Endometrium (tissue), 2 donors: ENCODE measurements at regions not wholly inside any gene's neighbourhood (a gene's known extent, or its start where the extent isn't known, plus 50 kb on each side); places are given as distances from the start of the nearest gene placed in this dataset.
"Not testable (repeated sequence)": the region's sequence is repeated elsewhere in the genome, so short reads cannot be mapped to it uniquely, and the experiment has no call there.

Source experiments
- FAIRE-seq: peaks from 2 replicates; lab custom pipeline; 2012; peaks lifted over from hg19 to GRCh38; lab: Jason Lieb, UNC
- donor health status: control.
- donor health status: control.

- FAIRE-seq: no peak
Measured at GRCh38 chr10:28859791-28860190, 182.5 kb downstream of the BAMBI start.

- no peak for FAIRE-seq
Measured at GRCh38 chr10:28862219-28862618, 184.9 kb downstream of the BAMBI start.

DNA sequence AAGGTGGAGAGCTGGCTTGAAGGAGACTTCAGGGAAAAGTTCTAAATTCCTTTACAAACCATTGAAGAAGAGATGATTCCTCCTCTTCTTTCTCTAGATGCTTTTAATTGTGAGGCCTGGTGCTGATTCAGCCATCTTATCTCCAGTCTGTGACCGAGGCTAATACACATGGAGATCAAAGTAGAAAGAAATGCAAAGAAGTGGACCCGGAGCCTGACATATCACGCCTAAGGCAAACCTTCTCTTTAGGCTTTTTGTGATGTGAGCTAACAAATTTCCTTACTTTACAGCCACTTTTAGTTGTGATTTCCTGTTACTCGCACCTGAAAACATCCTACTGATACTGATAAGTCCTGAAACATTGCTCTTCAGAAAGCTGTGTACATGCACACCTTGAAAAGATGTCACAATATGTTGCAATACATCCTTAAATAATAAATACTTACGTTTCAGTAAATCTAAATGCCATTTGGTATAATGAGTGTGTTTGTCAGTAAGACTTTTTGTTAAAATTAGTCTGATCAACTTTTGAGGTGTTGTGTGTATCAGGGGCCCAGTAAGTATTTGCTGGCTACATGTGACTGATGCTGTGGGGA lies 192.4 kb downstream of the BAMBI start:
- FAIRE-seq: no peak

GRCh38 chr10:28871665-28872064 lies 194.3 kb downstream of the BAMBI start:
- FAIRE-seq: no peak

- FAIRE-seq: no peak
Measured at GRCh38 chr10:28872587-28873165, 195.4 kb downstream of the BAMBI start.

- no peak for FAIRE-seq
Measured at GRCh38 chr10:28873540-28873939, 196.2 kb downstream of the BAMBI start.

DNA sequence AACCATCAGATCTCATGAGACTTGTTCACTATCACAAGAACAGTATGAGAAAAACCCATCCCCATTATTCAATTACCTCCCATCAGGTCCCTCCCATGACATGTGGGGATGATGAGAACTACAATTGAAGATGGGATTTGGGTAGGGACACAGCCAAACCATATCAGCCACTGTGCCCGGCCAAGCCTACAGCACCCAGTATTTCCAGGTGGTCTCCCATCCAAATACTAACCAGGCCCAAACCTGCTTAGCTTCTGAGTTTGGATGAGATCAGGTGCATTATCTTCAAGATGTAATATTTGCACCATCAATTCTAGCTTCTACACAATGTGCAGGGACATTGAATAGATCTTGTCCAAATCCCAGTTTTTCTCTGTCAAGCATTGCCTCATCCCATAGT lies 196.9 kb downstream of the BAMBI start:
- no peak for FAIRE-seq

- FAIRE-seq: no peak
Measured at GRCh38 chr10:28875549-28876081, 198.3 kb downstream of the BAMBI start.

DNA sequence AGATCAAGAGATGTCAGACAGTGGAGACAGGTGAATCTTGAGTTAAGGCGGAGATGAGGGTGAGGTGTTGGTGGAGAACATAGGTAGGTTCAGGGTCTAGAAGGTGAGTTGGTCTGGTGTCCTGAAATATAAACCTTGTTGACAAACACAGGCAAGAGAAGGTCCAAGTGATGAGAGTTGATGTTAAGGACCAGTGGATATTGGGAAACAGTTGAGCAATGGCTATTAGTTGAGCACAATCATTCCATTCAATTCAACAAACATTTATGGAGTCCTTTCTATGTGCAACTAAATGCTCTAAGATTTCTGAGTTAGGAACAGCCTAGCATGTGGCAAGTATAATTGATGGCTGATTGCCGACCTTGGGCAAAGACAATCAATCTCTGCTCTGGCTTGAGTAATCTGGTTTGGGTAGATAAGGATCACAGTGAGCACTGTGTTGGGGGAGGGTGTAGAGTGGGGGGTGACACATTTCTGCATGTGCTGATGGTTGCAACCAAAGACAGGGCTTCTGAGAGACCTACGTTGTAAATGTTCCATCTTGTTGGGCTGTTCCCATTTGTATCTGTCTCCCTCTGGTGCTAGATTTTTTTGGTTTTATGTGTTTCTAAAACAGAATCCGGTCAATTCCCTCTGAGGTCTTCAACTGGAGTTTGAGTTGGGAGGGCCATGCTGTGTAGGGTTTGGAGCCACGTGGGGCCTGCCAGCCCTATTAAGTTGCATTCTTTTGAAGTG lies 201.1 kb downstream of the BAMBI start:
- FAIRE-seq: no peak

DNA sequence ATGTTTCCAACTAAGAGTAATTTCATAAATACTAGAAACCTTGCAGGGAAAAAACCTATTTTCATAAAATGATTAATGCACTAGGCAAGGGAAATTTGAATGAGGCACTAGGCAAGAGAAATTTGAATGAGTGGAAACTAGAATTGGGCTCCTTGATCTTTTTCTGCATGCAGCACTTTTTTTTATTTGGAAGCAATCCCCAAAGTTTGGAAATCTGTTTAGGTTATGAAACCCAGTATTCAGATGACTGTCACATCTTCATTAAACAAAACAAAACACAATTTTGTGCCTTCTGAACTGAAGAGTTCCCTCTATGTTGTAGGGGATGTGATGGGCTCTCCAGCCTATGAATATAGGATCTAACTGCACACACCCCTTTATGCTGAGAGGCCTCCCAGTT lies 201.9 kb downstream of the BAMBI start:
- no peak for FAIRE-seq

GRCh38 chr10:28879875-28880682 lies 202.8 kb downstream of the BAMBI start:
- FAIRE-seq: no peak

DNA sequence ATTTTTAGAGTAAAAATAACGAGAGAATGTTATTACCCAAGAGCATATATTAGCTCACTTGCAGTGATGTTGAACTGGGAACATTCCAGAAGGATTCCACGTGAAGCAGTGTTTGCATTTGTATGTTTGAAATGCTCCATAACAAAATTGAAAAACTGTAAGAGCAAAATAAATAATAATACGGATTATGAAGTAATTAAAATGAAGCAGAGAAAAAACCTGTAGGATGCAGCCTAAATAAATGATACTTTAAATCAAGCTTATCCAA lies 203.3 kb downstream of the BAMBI start:
- no peak for FAIRE-seq

GRCh38 chr10:28881171-28881882 lies 204.0 kb downstream of the BAMBI start:
- no peak for FAIRE-seq

DNA sequence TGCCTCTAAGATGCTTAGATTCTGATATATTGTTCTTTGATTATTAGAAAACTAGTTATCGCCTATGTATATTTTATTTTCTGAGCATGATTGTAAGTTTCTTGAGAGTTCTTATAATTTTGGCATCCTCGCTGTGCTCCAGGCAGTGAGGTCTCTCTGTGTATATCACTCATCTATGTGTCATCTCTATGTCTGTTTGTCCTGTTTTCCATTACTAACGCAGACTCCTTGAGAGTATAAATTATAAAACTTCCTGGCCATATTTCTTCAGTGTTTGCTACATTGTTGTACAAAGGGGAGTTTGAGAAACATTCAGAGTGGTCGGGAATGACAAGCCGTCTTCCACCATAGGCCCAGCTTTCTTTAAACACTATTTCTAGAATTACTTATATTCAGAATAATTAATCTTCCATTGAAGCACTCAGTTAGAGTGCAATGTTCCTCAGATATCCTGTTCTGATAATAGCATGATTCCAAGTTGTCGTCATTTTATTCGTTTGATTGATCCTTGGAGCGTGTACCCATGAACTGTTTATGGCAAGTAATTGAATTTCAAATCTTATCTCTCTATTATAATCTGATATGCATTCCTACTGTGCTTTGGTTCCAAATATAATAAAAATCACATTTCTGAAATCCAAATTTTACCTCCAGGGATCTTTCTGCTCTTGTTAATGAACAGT lies 206.6 kb downstream of the BAMBI start:
- FAIRE-seq: no peak

- no peak for FAIRE-seq
Measured at GRCh38 chr10:28890121-28890950, 213.0 kb downstream of the BAMBI start.

DNA sequence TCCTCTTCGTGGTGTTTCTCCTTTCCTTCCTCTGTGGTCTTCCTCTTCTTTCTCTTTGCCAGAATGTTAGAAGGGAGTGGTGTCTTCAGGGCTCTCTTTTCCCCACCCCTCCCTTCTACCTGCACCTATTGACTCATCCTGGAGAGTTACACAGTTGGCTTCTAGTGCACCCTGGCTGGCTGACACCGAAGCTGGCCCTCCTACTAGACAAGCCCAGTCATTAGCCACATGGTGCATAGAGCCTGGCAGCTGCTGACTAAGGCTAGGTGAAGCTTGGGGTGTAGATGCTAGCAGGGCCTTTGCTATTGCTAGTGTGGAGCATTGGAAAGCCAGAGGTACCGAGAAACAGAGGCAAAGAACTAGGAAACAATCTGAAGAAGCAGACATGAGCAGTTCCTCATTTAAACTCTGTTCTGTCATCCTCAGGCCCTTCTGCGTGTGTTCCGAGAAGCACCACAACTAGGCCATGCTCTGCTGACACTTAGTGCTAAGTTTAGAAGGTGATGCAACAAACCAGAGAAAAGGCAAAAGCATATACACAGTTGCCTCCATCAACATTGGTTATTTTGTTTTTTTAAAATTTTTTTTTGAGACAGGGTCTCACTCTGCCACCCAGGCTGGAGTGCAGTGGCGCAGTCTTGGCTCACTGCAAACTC lies 213.9 kb downstream of the BAMBI start:
- no peak for FAIRE-seq

- no peak for FAIRE-seq
Measured at GRCh38 chr10:28892818-28893547, 215.7 kb downstream of the BAMBI start.

DNA sequence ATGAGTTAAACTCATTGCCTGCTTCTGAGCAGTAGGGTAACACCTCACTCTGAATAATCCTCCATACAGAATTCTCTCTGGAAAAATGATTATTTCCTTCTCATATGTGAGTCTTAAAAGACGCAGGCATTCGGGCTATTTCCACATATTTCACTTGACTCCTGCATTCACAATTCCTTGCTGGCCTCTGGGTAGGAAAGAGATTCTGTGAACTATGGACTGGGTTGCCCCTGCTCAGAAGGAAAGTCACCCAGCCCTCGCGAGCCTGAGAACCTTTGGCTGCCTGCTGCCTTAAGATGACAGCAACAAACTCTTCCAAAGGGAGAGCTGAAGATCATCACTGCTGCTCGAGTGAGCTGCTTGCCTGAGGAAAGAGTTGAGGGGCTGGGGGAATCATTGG lies 216.8 kb downstream of the BAMBI start:
- no peak for FAIRE-seq

GRCh38 chr10:28895671-28896070 lies 218.3 kb downstream of the BAMBI start:
- not testable (repeated sequence) for FAIRE-seq
